OCI-LY3 (cell line): ENCODE measurements at regions not wholly inside any gene's neighbourhood (a gene's known extent, or its start where the extent isn't known, plus 50 kb on each side); places are given as distances from the start of the nearest gene placed in this dataset.

Experiments
- CTCF ChIP-seq: fragments of 200-600, 300-600 bp; sonication (generic); IDR thresholded peaks from 2 replicates; pipeline ENCODE4 v1.5.1; 2014; ENCODE audit warnings: antibody characterized with exemption, low read length, low read depth
- EZH2phosphoT487 ChIP-seq: fragments of 200-600 bp; shearing (Covaris generic); IDR thresholded peaks from 2 replicates; pipeline ENCODE4 v1.6.1; 2018; ENCODE audit warnings: antibody characterized with exemption, mixed run types, low read depth

- TF ChIP-seq CTCF (no peak), EZH2phosphoT487 (no peak)
These were observed 144.0 kb upstream of the CHRM3 start for GRCh38 chr1:239242404-239242803.
